HG03571 (cell line): ENCODE measurements at regions not wholly inside any gene's neighbourhood (a gene's known extent, or its start where the extent isn't known, plus 50 kb on each side); places are given as distances from the start of the nearest gene placed in this dataset.

Experiments used
- ATAC-seq: cut with Tn5 transposase; IDR thresholded peaks from one replicate; pipeline ENCODE4 v1.9.1; 2021; ENCODE audit not compliant: unreplicated experiment

DNA sequence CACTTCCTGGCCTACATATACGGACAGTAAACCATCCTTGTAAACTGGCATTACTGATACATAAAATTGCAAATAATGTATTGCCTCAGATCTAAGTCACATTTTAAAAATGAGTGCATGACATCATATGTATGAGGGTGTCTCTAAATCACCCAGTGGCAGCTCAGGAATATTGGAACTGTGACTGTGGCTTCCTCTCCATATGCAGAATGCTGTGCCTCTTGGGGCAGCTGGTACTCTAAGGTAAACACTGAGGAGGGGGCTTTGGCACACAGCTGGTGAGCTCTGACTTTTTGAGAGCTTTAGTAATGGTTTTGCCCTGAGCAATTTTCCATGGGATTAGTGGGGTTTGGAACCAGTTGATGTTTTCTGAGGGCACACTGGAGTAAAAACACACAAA is 263.7 kb downstream of the BMP4 start:
- no peak for ATAC-seq

GRCh38 chr14:53692451-53692850 is 264.2 kb downstream of the BMP4 start:
- no peak for ATAC-seq

- no peak for ATAC-seq
Observed at GRCh38 chr14:53683229-53683628, 273.4 kb downstream of the BMP4 start.

DNA sequence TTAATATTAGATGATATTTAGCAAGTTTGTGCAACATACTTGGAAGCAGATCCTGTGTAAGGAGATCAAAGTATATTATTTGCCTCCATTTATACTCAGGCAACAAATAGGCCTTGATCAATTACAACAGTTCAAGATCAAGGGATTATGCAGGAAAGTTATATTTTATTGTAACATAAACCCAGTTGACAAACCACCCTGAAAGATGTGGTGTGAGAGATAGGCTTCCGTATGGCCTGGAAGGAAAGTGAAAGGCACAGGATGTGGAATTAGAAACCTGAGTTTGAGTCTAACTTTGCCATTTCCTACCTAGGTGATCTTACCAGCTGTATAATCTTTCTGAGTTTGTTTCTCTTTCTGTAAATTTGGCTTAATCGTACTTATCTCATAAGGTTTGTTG is 284.1 kb downstream of the BMP4 start:
- ATAC-seq: no peak

DNA sequence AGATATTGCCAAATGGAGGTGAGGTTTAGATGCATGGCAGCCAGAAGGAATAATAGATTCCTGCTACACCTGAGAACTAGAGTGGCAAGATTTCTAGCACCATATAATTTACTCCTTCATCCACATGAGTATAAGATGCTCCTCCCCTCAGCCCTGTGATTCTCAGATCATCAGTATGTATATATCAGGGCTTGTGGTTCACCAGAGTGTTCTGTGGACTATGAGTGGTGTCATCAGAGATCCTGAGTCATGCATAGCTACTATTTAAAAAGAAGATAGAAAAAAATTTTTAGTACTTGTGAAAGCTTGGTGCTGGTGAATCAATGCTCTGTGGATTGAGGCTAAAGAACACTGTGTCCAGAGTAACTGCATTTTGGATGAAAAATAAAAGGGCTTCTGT is 285.9 kb downstream of the BMP4 start:
- no peak for ATAC-seq

DNA sequence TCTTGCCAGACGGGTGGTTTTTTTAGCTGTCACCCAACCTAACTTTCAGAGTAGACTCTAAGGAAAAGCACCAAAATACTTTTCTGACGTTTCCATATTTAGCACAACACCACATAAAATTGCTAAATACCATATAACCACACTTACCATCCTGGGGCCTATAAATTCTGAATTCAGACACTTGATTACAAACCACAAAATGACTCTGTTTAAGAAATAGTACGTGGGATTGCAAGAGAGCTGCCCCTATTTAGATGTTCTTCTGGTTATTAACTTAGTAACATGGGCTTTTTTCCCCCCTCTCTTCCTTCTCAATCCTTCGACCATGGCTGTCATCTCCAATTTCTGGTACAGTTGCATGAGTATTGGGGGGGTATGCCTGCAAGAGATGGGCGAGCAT is 287.7 kb downstream of the BMP4 start:
- no peak for ATAC-seq

GRCh38 chr14:53663709-53664108 is 292.9 kb downstream of the BMP4 start:
- ATAC-seq: no peak

DNA sequence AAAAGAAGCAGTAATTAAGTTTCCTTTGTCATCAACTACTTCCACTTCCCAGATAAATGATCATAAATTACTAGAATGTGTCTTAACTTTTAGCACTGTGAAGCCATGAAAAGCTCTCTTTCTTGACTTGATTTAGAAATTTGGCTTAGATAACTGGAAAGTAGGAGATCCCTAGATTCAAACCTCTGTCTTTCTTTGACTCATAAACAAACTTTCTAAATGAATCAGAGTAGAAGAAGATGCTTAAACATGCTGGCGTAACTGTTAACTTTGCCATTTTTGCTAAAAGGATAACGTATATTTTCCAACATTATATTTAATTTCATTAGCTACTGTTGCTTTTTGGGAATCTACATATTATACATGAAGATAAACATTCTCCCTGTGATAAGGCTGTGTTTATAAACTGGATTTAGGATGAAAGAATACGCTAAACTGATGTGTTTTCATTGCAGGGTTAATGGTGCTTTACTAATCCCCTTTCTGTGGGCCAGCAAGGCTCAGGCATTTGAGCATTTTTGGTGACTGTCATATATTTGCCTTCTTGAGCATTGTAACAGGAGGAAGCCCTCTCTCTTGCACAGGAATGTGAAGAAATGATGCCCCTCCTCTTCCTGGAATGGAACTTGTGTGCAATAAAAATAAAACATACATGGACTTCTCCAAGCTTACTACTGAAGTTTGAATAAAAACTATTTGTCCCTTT is 301.4 kb downstream of the BMP4 start:
- no peak for ATAC-seq

- ATAC-seq: no peak
Observed at GRCh38 chr14:53652068-53652467, 304.6 kb downstream of the BMP4 start.

GRCh38 chr14:53651096-53651740 is 305.4 kb downstream of the BMP4 start:
- ATAC-seq: no peak

- ATAC-seq: no peak
Observed at GRCh38 chr14:53646925-53647324, 309.7 kb downstream of the BMP4 start.

DNA sequence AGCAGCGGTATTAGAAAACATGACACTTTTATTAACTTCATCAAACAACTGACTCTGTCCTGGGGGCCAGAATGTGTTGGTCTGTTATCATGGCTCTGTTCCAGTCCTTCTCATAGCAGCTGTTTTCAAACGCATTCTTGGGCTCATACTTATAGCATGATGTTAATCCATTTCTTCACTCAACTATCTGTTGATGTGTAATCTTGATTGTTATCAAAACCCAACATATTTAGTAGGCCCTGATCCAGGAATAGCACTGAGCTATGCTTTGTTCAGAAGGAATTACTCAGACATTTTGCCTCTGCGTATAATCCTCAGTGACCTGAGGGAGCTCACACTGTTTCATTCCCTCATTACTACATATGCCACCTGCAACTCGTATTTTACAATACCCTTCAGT is 315.9 kb downstream of the BMP4 start:
- ATAC-seq: no peak

GRCh38 chr14:53638966-53639365 is 317.7 kb downstream of the BMP4 start:
- no peak for ATAC-seq

DNA sequence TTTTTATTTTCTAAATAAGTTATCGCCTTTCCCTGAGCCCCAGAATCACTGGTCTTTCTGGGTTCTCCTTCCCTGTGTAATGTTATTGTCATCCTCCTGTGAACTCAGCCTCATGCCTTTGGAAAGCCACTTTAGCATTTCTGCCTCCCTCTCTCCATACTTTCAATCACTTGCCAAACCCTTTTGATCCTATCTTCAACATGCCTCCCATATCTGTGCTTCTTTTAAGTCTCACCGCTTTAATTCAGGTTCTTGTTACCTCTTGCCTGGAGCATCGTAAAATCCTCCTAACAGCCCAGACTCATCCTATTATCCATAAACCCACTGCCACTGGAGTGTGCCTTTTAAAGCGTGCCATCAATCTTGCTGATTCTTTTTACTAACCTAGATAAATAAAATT is 321.8 kb downstream of the BMP4 start:
- ATAC-seq: no peak

- ATAC-seq: no peak
Observed at GRCh38 chr14:53630336-53630735, 326.3 kb downstream of the BMP4 start.

- no peak for ATAC-seq
Observed at GRCh38 chr14:53628732-53629430, 327.7 kb downstream of the BMP4 start.

GRCh38 chr14:53628261-53628660 is 328.4 kb downstream of the BMP4 start:
- ATAC-seq: no peak

DNA sequence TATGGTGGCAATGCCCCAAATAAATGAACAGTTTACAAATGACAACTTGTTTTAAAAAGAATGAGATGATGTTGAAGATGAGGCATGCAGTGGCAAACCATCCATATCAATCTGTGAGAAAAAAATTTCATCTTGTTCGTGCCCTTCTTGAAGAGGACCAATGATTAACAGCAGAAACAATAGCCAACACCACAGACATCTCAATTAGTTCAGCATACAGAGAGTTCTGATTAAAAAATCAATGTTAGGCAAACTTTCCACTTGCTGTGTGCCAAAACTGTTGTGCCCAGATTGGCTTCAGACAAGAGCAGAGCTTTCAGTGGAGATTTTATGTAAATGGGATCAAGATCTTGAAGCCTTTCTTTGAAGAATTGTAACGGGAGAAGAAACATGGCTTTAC is 329.9 kb downstream of the BMP4 start:
- ATAC-seq: no peak

DNA sequence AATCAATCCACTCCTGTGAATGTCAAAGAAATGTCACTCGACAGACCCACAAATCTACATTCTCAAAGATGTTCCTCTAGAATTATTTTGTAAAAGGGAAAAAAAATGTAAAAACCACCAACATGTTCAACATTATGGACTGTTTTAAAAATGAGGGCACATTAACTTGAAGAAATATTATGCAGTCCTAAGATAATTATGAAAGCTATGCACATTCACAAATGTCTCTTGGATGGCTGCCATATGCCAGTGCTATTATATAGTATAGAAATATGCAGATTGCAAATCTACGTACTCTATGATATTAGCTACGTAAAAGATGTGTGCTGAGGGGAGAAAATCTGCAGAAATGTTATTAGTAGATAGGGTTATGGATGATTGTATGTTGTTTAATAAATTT is 334.2 kb downstream of the BMP4 start:
- ATAC-seq: no peak

GRCh38 chr14:53621921-53622320 is 334.7 kb downstream of the BMP4 start:
- ATAC-seq: no peak

DNA sequence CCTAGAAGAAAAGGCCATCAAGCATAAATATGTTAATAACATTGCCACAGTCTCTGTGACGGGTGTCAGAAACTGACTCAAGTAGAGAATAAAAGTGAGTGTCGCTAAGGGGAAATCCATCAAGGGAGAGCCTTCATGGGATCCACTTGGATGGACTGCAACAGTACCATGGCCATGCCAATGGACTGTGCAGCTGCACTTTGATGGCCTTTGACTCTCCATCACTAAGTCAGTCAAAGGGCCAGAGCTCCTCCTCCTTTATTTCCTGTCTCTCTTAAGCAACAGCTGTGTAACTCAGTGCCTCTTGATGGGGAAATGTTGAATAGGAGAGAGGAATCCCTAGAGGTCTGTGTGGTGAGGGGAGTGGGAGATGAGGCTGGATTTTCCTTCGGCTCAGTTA is 335.2 kb downstream of the BMP4 start:
- no peak for ATAC-seq

- ATAC-seq: no peak
Observed at GRCh38 chr14:53620890-53621289, 335.7 kb downstream of the BMP4 start.
